GM13976 (cell line): ENCODE measurements at regions not wholly inside any gene's neighbourhood (a gene's known extent, or its start where the extent isn't known, plus 50 kb on each side); places are given as distances from the start of the nearest gene placed in this dataset.

Experiments
- DNase-seq: peaks from one replicate; pipeline ENCODE4 v3.0.0; 2012; ENCODE audit warnings: low spot score
- in situ Hi-C: fragments of 300-500 bp; cut with MboI; formaldehyde crosslinking; loops from one replicate; pipeline ENCODE4 v1.12.0; 2022; ENCODE audit warnings: low sequenced_read_pairs, mixed read lengths, inconsistent platforms; ENCODE audit not compliant: unreplicated experiment
- TF ChIP-seq, protein P1 (sequence below): IDR thresholded peaks from 2 replicates; pipeline ENCODE4 v1.5.1; 2012; ENCODE audit warnings: borderline replicate concordance, mild to moderate bottlenecking; ENCODE audit not compliant: insufficient read depth; ENCODE audit errors: extremely low read depth, missing control alignments, control extremely low read depth

DNA sequence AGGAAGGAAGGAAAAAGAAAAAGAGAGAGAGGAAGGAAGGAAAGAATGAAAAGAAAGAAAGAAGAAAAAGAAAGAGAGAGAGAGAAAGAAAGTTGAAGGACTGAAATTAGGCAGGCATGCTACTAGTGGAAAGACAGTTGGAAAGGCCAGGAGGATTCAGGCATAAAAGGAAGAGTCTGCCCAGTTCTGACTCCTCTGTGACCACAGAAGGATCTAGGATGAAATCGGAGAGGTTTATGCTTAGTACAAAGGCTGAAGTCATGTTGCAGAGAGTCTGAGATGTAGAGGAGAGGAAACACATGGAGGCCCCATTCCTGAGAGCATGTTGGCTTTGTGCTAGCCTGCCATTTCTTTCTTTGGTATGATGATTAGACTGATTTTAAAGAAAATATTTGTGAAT, 246.5 kb upstream of the ARGLU1 start:
- TF ChIP-seq, protein P1, sequence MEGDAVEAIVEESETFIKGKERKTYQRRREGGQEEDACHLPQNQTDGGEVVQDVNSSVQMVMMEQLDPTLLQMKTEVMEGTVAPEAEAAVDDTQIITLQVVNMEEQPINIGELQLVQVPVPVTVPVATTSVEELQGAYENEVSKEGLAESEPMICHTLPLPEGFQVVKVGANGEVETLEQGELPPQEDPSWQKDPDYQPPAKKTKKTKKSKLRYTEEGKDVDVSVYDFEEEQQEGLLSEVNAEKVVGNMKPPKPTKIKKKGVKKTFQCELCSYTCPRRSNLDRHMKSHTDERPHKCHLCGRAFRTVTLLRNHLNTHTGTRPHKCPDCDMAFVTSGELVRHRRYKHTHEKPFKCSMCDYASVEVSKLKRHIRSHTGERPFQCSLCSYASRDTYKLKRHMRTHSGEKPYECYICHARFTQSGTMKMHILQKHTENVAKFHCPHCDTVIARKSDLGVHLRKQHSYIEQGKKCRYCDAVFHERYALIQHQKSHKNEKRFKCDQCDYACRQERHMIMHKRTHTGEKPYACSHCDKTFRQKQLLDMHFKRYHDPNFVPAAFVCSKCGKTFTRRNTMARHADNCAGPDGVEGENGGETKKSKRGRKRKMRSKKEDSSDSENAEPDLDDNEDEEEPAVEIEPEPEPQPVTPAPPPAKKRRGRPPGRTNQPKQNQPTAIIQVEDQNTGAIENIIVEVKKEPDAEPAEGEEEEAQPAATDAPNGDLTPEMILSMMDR, result no peak
- in situ Hi-C loops, result no loop called here
- DNase-seq, result no peak

DNA sequence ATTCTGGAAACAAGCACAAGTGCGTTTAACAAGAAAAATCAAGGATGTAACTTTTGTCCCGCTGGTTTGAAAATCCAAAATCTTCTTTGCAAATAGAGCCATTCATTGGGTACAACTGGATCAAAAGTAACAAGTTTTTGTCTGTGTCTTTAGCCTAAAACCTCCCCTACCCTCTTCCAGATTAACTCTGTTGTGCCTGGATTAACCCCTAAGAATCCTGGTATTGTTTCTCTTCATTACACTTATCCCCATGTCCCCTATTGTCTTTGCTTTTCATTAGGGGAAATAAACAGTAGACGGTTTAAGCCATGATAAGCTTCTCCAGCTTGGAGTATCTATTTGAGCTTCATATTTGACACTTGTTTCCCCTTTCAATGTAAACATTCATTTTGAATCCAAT, 242.1 kb upstream of the ARGLU1 start:
- no peak for DNase-seq
- TF ChIP-seq, protein P1, result no peak
- in situ Hi-C loops, result no loop called here

DNA sequence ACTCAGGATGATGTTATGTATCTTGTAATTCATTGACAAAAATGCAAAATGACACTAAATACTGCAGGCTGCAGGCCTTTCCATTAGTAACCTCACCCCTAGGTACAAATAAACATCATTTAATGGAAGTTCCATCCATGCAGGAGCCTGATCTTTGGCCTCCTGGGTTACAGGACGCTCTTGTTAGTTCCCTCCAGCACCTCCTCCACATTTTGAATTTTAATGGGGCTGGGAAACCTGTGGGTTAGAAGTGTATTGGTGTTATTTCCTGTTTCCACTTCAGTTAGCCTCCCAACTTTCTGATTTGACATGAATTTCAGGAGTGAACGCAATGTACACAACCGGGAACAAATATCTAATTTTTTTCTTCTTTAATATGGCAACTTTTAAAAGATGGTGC, 237.1 kb upstream of the ARGLU1 start:
- in situ Hi-C loops, result no loop called here
- TF ChIP-seq, protein P1, result no peak

DNA sequence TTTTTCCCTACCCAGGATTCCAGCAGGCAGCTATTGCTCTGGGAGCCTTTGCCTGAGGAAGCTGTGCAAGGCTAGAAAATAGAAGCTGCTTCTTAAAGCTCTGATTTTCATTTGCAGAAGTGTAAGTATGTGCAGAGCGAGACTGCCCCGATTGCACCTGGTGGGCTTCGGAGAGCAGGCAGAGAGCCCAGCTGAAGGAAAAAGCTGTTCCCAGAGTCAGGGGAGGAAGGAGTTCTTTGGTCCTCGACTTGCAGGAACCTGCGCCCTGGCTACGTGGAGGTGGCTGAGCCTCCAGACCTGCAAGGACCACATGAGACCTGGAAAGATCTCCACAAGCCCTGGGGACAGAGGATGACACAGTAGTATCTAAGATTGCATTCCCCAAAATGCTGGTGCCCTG, 235.0 kb upstream of the ARGLU1 start:
- DNase-seq, result no peak
- in situ Hi-C loops, result no loop called here
- TF ChIP-seq, protein P1, result no peak

More for the DNA sequence above, 237.1 kb upstream of the ARGLU1 start:
- DNase-seq, result no peak

DNA sequence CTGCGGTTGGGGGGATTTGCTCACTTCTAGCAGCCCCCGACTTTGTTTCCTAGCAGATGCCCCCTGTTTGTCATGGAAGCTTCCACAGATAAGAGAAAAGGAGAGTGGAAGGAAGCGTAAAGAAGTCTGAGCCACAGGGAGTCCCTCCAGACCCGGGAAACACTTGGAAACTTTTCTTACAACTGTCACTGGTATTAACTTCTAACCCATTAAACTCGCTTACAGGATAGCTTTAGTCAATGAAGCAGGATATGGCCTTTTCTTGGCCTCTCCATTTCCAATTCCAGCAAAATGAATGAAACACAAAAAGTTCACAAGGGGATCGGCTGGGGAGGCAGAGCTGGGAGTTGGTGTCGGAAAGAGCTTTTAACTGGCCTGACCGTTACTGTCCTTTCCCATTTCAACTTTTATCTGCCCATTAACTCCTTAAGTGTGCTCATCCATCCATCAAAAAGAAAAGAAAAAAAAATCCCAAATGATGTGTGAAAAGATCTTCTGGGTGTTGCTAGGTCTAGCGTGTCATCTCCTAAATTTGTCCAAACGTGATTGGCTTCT, 231.9 kb upstream of the ARGLU1 start:
- TF ChIP-seq, protein P1, result no peak
- in situ Hi-C loops, result no loop called here
- no peak for DNase-seq

DNA sequence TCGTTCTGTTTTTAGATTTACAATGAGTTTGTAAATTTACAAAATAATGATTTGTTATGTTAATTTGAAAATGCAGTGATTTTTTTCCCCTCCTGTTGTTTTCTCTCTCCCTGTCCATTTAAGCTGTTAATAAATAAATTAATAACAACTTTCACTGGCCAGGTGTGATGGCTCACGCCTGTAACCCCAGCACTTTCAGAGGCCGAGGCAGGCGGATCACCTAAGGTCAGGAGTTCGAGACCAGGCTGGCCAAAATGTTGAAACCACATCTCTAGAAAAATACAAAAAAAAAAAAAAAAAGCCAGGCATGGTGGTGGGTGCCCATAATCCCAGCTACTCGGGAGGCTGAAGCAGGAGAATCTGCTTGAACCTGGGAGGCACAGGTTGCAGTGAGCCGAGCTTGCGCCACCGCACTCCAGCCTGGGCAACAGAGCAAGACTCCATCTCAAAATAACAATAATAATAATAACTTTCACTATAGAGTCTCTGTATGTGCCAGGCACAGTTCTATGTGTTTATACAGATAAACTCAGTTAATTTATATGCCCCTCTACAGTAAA, 229.2 kb upstream of the ARGLU1 start:
- in situ Hi-C loops, result no loop called here
- no peak for DNase-seq
- TF ChIP-seq, protein P1, result no peak

DNA sequence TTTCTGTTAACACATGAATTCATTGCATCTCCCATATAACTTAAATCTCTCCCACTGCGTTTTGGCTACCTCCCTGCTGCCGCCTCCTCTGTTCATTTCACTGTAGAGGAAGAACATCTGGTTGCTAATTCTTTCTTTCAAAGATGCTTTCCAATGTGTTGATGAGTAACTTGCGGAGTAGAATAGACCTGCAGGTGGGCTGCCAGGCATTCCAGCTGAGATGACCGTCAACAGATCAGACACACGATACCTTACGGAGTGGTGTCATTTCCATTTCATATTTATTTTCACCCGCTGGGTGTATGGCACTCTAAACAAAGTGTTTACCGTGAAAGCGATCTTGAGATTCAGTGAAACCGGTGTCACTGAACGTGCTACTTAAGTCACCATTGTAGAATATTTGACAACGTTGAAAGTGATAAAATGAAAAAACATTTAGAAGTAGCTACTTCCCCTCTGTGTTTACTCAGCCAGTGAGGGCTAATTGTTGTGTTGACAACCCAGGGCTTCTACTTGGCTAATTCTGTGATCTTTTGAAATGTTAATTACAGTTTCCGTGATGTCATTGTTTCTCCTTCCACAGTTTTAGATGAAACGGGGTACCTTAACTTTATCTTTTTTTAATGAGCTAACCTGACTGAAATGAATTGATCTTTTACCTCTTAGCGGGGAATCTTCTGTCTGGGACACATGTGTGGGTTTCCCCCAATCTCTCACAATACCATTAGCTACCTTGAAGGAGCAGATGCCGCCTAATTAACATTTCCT, 228.5 kb upstream of the ARGLU1 start:
- in situ Hi-C loops, result no loop called here
- TF ChIP-seq, protein P1, result no peak
- no peak for DNase-seq
